ENCODE measurements at regions not wholly inside any gene's neighbourhood (a gene's known extent, or its start where the extent isn't known, plus 50 kb on each side); places are given as distances from the start of the nearest gene placed in this dataset.

DNA sequence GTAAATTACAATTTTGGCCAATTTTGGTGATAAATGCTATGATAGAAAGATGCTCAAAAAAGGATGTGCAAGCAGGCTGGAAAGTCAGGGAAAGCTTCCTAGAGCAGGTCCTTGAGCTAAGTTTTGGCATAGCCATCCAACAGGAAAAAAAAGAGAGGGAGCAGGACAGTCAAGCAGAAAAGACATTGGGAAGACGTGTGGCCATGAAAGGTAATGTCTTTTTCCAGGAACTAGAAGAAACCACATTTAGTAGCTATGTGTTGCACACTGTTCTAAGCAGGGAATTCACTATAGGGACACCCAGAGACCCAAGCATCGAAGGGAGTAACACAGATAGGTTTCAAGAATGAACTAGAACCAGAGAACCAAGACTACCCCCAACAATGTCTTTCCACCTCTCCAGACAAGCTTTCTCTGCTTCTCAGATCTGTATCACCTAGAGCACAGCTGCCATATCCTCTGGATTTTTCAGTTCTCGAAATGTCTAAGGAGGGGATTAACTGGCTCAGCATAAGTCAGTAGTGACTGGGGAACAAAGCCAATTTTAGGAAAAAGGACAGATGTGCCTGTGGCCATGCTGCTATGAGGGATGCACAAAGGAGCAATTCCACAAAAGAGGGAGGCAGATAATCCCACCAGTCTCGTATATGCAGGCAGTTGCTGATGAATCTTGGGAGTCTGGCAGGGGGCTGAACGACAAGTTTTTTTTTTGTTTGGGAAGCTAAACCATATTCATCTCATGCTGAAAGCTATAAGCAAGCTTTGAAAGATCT lies 97.1 kb upstream of the DAB1 start:
- H3K27me3 ChIP-seq (ENCODE audit: control insufficient read depth, insufficient read depth, low read length), result no peaks in the 10 kb centered on the region
- no peak overlapping the region for H3K9ac ChIP-seq (ENCODE audit: low read depth, low read length)
- peaks cover 10% of the 10 kb centered on the region for H3K4me1 ChIP-seq (ENCODE audit: control insufficient read depth, insufficient read depth, low read length)
- H3K36me3 ChIP-seq (ENCODE audit: control insufficient read depth, insufficient read depth, low read length), result no peaks in the 10 kb centered on the region
- H3K9me3 ChIP-seq (ENCODE audit: control insufficient read depth, insufficient read depth, low read length), result no peaks in the 10 kb centered on the region
- no peak overlapping the region for H3K4me3 ChIP-seq (ENCODE audit: low read depth, low read length)

- Histone ChIP-seq H3K4me1 (ENCODE audit: control insufficient read depth, insufficient read depth, low read length) (peaks cover 10% of the 10 kb centered on the region), H3K9me3 (ENCODE audit: control insufficient read depth, insufficient read depth, low read length) (no peaks in the 10 kb centered on the region), H3K36me3 (ENCODE audit: control insufficient read depth, insufficient read depth, low read length) (no peaks in the 10 kb centered on the region), H3K27me3 (ENCODE audit: control insufficient read depth, insufficient read depth, low read length) (no peaks in the 10 kb centered on the region), H3K4me3 (ENCODE audit: low read depth, low read length) (no peak overlapping the region), H3K9ac (ENCODE audit: low read depth, low read length) (no peak overlapping the region)
Observed at GRCh38 chr1:57518496-57518895, 94.6 kb upstream of the DAB1 start.

- no peaks in the 10 kb centered on the region for H3K36me3 ChIP-seq (ENCODE audit: control insufficient read depth, insufficient read depth, low read length)
- H3K4me3 ChIP-seq (ENCODE audit: low read depth, low read length), result no peak overlapping the region
- H3K9me3 ChIP-seq (ENCODE audit: control insufficient read depth, insufficient read depth, low read length), result no peaks in the 10 kb centered on the region
- H3K9ac ChIP-seq (ENCODE audit: low read depth, low read length), result no peak overlapping the region
- no peaks in the 10 kb centered on the region for H3K27me3 ChIP-seq (ENCODE audit: control insufficient read depth, insufficient read depth, low read length)
- H3K4me1 ChIP-seq (ENCODE audit: control insufficient read depth, insufficient read depth, low read length), result peaks cover 10% of the 10 kb centered on the region
Observed at GRCh38 chr1:57517587-57518374, 93.9 kb upstream of the DAB1 start.

DNA sequence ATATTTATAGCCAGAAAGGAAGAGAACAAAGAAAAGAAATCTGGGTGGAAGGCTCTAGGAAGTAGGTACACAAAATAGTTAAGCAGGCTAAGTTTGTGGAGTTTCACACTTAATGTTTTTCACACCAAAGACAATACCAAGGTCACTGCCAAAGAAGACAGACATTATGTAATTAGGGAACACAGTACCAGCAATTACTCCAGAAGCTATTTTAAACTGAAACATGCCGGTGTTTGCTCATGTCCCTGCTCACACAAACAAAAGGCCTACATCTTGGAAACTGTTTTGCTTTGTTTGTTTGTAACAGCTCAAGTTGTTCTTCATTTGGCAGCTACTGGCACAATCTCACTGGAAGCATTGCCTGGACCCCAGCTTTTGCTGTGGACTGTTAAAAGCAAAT lies 88.5 kb upstream of the DAB1 start:
- no peak overlapping the region for H3K9ac ChIP-seq (ENCODE audit: low read depth, low read length)
- no peaks in the 10 kb centered on the region for H3K36me3 ChIP-seq (ENCODE audit: control insufficient read depth, insufficient read depth, low read length)
- peaks cover 3% of the 10 kb centered on the region for H3K4me1 ChIP-seq (ENCODE audit: control insufficient read depth, insufficient read depth, low read length)
- no peak overlapping the region for H3K4me3 ChIP-seq (ENCODE audit: low read depth, low read length)
- no peaks in the 10 kb centered on the region for H3K9me3 ChIP-seq (ENCODE audit: control insufficient read depth, insufficient read depth, low read length)
- H3K27me3 ChIP-seq (ENCODE audit: control insufficient read depth, insufficient read depth, low read length), result no peaks in the 10 kb centered on the region

DNA sequence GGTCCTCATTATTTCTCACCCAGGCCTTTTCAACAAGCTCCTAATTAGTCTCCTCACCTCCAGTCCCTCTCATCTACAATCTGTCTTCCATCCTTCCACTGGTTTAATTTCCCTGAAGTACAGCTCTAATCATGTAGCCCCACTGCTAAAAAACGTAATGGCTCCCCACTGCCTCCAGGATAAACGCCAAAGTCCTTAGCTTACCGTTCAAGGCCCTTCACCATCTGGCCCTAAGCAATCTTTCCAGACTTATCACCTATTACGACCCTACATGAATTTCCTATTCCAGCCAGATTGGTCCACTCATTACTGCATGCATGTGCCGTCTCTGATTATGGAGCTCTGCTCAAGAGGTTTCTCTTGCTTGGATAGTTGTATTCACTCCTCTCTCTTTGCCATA lies 83.1 kb upstream of the DAB1 start:
- no peaks in the 10 kb centered on the region for H3K9me3 ChIP-seq (ENCODE audit: control insufficient read depth, insufficient read depth, low read length)
- no peaks in the 10 kb centered on the region for H3K27me3 ChIP-seq (ENCODE audit: control insufficient read depth, insufficient read depth, low read length)
- H3K4me1 ChIP-seq (ENCODE audit: control insufficient read depth, insufficient read depth, low read length), result no peaks in the 10 kb centered on the region
- no peak overlapping the region for H3K9ac ChIP-seq (ENCODE audit: low read depth, low read length)
- no peaks in the 10 kb centered on the region for H3K36me3 ChIP-seq (ENCODE audit: control insufficient read depth, insufficient read depth, low read length)
- no peak overlapping the region for H3K4me3 ChIP-seq (ENCODE audit: low read depth, low read length)

- H3K9me3 ChIP-seq (ENCODE audit: control insufficient read depth, insufficient read depth, low read length), result no peaks in the 10 kb centered on the region
- H3K4me3 ChIP-seq (ENCODE audit: low read depth, low read length), result no peak overlapping the region
- no peaks in the 10 kb centered on the region for H3K4me1 ChIP-seq (ENCODE audit: control insufficient read depth, insufficient read depth, low read length)
- no peaks in the 10 kb centered on the region for H3K36me3 ChIP-seq (ENCODE audit: control insufficient read depth, insufficient read depth, low read length)
- H3K27me3 ChIP-seq (ENCODE audit: control insufficient read depth, insufficient read depth, low read length), result no peaks in the 10 kb centered on the region
- H3K9ac ChIP-seq (ENCODE audit: low read depth, low read length), result no peak overlapping the region
Observed at GRCh38 chr1:57503337-57503736, 79.5 kb upstream of the DAB1 start.

- Histone ChIP-seq H3K36me3 (ENCODE audit: control insufficient read depth, insufficient read depth, low read length) (no peaks in the 10 kb centered on the region), H3K4me1 (ENCODE audit: control insufficient read depth, insufficient read depth, low read length) (no peaks in the 10 kb centered on the region), H3K27me3 (ENCODE audit: control insufficient read depth, insufficient read depth, low read length) (no peaks in the 10 kb centered on the region), H3K4me3 (ENCODE audit: low read depth, low read length) (no peak overlapping the region), H3K9me3 (ENCODE audit: control insufficient read depth, insufficient read depth, low read length) (no peaks in the 10 kb centered on the region), H3K9ac (ENCODE audit: low read depth, low read length) (no peak overlapping the region)
Observed at GRCh38 chr1:57500136-57500830, 76.4 kb upstream of the DAB1 start.

DNA sequence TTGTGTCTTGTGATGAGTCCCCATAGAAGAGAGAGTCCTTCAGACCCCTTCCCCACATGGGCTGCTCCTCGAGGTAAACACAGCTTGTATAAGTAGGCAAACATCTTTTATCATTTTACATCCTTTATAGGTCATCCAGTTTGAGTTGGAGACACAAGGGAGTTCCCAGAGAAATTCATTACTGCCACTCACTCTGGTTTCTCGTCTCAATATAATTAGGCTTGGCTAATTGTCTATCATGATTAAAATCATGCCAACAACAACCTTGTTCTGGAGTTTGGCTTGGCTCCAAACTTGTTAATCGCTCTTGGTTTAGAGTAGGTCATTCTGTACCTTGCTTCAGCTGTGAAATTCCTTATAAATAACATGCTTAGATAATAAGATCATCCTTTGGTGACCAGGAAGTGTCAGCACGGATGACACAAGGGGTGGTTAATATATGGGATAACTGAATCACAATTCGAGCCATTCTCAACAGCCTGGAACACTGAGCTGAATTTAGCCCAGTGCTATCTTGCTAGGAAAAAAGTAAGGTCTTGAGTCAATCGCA lies 70.7 kb upstream of the DAB1 start:
- no peak overlapping the region for H3K4me3 ChIP-seq (ENCODE audit: low read depth, low read length)
- H3K9ac ChIP-seq (ENCODE audit: low read depth, low read length), result no peak overlapping the region

GRCh38 chr1:57492586-57493226 lies 68.8 kb upstream of the DAB1 start:
- Histone ChIP-seq H3K4me3 (ENCODE audit: low read depth, low read length) (no peak overlapping the region), H3K9ac (ENCODE audit: low read depth, low read length) (no peak overlapping the region), H3K4me1 (ENCODE audit: control insufficient read depth, insufficient read depth, low read length) (peaks cover 2% of the 10 kb centered on the region), H3K36me3 (ENCODE audit: control insufficient read depth, insufficient read depth, low read length) (no peaks in the 10 kb centered on the region), H3K27me3 (ENCODE audit: control insufficient read depth, insufficient read depth, low read length) (no peaks in the 10 kb centered on the region), H3K9me3 (ENCODE audit: control insufficient read depth, insufficient read depth, low read length) (no peaks in the 10 kb centered on the region)

More for the DNA sequence above, 70.7 kb upstream of the DAB1 start:
- Histone ChIP-seq H3K4me1 (ENCODE audit: control insufficient read depth, insufficient read depth, low read length) (peaks cover 2% of the 10 kb centered on the region), H3K27me3 (ENCODE audit: control insufficient read depth, insufficient read depth, low read length) (no peaks in the 10 kb centered on the region), H3K9me3 (ENCODE audit: control insufficient read depth, insufficient read depth, low read length) (no peaks in the 10 kb centered on the region), H3K36me3 (ENCODE audit: control insufficient read depth, insufficient read depth, low read length) (no peaks in the 10 kb centered on the region)

GRCh38 chr1:57489358-57490036 lies 65.6 kb upstream of the DAB1 start:
- no peaks in the 10 kb centered on the region for H3K36me3 ChIP-seq (ENCODE audit: control insufficient read depth, insufficient read depth, low read length)
- H3K9me3 ChIP-seq (ENCODE audit: control insufficient read depth, insufficient read depth, low read length), result no peaks in the 10 kb centered on the region
- H3K4me3 ChIP-seq (ENCODE audit: low read depth, low read length), result no peak overlapping the region
- peaks cover 2% of the 10 kb centered on the region for H3K4me1 ChIP-seq (ENCODE audit: control insufficient read depth, insufficient read depth, low read length)
- no peak overlapping the region for H3K9ac ChIP-seq (ENCODE audit: low read depth, low read length)
- H3K27me3 ChIP-seq (ENCODE audit: control insufficient read depth, insufficient read depth, low read length), result no peaks in the 10 kb centered on the region

DNA sequence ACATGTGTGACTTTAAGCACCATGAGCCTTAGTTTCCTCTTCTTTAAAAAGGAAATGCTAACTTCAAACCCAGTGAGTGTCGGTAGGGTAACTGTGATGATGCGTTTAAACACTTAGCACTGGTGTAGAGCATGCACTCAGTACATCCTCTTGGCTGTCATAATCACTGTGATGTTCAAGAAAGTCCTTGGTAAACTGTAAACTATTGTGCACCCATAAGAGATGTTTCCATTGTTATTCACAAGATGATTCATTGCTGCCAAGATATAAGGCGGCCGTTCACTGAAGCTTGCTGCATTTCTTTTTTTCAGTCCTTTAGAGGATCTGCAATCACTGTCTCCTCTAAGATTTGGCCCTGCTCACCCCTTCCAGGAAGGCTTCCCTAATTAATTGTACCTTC lies 61.8 kb upstream of the DAB1 start:
- Histone ChIP-seq H3K9ac (ENCODE audit: low read depth, low read length) (no peak overlapping the region), H3K4me3 (ENCODE audit: low read depth, low read length) (no peak overlapping the region), H3K36me3 (ENCODE audit: control insufficient read depth, insufficient read depth, low read length) (no peaks in the 10 kb centered on the region), H3K4me1 (ENCODE audit: control insufficient read depth, insufficient read depth, low read length) (no peaks in the 10 kb centered on the region), H3K27me3 (ENCODE audit: control insufficient read depth, insufficient read depth, low read length) (no peaks in the 10 kb centered on the region), H3K9me3 (ENCODE audit: control insufficient read depth, insufficient read depth, low read length) (no peaks in the 10 kb centered on the region)
